Head of caudate nucleus (tissue), 42 donors: ENCODE measurements at regions not wholly inside any gene's neighbourhood (a gene's known extent, or its start where the extent isn't known, plus 50 kb on each side); places are given as distances from the start of the nearest gene placed in this dataset.
"Not testable (repeated sequence)": the region's sequence is repeated elsewhere in the genome, so short reads cannot be mapped to it uniquely, and the experiment has no call there.

ENCODE experiments used
- DNase-seq, 42 donors: peaks; one replicate each; pipeline versions ENCODE4 v3.0.0 to v3.0.0-alpha.2; 2020 to 2021; ENCODE audit warnings: mixed read lengths in 7 of 42
- intact Hi-C: fragments of 100-400 bp; cut with DNase I; formaldehyde crosslinking; loops from one replicate; pipeline ENCODE4 v1.15.0; 2022

- intact Hi-C loops = no loop called here
Measured at GRCh38 chr15:66633938-66634250, 68.1 kb upstream of the LCTL start.

DNA sequence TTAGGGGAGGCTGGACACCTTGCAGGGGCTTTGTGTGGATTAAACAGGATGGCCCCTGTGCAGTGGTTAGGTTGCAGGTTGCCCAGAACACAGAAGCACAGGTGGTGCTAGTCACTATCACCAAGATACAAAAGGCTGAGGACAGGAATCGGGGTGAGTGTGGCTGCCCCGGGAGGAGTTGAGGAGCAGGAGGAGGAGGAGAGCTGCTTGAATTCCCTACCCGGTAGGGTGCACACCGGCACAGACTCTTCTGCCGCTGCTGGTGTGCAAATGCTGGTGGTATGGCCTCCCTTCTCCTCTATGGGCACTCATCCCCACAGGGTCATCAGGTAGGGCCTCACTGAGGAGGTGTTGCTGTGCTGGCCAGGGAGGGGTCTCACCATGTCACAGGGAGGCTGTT lies 67.5 kb upstream of the SMAD6 start:
- intact Hi-C loops = no loop called here
- DNase-seq = no peak

More at GRCh38 chr15:66633938-66634250, 68.1 kb upstream of the LCTL start:
- DNase-seq = no peak

- intact Hi-C loops = no loop called here
Measured at GRCh38 chr15:66635006-66635405, 67.0 kb upstream of the SMAD6 start.

GRCh38 chr15:66635817-66636216 lies 66.2 kb upstream of the SMAD6 start:
- intact Hi-C loops = no loop called here
- DNase-seq = no peak

More at GRCh38 chr15:66635006-66635405, 67.0 kb upstream of the SMAD6 start:
- DNase-seq = no peak

- intact Hi-C loops = not testable (repeated sequence)
Measured at GRCh38 chr15:66637044-66637443, 65.0 kb upstream of the SMAD6 start.

GRCh38 chr15:66638377-66638776 lies 63.7 kb upstream of the SMAD6 start:
- intact Hi-C loops = no loop called here

More at GRCh38 chr15:66637044-66637443, 65.0 kb upstream of the SMAD6 start:
- not testable (repeated sequence) for DNase-seq

DNA sequence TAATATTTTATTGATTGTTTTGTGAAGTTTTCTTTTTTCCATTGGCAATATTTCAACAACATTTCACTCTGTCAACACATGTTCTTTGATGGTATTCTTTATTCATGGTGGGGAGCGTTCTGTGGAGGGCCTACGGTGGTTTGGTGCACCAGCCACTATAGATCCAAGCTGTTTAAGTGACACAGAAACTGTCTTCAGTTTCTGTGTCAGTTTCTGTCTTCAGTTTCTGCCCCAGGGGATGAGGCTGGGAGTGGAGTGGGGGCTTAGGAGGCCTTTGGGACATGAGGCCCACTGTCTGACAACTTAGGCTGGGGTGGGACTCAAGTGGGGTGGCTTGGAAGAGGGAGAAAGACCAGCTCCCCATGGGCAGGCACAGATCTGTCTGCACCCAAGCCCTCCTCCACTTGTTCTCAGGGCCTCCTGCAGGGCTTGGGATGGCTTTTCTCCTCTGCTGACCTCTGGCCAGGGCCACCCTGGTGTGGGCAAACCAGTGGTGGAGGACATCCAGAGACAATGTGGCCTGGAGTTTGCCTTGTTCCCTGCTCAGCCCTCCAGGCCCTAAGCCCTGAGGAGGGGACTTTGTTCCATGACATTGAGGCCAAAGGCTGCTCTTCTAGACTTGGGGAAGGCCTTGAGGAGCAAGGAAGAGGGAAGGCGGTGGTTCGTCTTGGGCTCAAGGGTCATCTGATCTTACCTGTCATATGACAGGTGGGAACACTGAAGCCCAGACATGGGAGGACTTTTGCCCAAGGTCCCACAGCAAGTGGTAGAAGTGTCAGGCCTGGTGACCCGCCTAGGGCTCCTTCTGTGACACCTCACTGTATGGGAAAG lies 60.3 kb upstream of the SMAD6 start:
- no peak for DNase-seq
- intact Hi-C loops = no loop called here

More at GRCh38 chr15:66638377-66638776, 63.7 kb upstream of the SMAD6 start:
- DNase-seq = no peak

DNA sequence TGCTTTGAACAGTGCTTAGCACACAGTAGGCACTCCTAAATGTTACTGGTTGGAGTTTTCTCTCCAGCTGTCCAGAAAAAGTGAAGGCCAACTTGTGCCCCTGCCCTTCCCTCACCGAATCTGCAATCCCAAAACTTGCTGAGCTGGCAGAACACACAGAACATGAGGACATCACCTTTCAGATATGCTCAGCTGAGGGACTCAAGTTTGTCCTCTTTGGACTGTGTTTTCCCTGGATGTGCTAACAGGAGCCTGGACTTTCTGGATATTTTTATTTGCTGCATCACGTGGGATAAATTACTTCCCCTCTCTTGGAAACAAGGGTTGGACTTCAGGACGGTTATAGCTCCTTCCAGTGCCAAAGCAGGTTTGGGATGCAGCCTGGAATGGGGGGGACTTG lies 59.5 kb upstream of the SMAD6 start:
- intact Hi-C loops = no loop called here
- no peak for DNase-seq

DNA sequence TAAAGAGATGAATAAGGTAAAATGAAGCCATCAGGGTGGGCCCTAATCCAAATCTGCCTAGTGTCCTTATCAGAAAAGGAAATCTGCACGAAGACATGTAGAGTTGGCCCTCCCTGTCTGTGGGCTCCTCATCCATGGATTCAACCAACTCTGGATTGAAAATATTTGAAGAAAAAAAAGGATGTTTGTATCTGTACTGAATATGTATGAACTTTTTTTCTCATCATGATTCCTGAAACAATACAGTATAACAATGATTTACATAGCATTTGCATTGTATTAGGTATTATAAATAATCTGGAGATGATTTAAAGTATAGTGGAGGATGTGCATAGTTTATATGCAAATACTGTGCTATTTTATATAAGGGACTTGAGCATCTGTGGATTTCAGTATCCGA lies 59.0 kb upstream of the SMAD6 start:
- DNase-seq = no peak
- intact Hi-C loops = no loop called here

DNA sequence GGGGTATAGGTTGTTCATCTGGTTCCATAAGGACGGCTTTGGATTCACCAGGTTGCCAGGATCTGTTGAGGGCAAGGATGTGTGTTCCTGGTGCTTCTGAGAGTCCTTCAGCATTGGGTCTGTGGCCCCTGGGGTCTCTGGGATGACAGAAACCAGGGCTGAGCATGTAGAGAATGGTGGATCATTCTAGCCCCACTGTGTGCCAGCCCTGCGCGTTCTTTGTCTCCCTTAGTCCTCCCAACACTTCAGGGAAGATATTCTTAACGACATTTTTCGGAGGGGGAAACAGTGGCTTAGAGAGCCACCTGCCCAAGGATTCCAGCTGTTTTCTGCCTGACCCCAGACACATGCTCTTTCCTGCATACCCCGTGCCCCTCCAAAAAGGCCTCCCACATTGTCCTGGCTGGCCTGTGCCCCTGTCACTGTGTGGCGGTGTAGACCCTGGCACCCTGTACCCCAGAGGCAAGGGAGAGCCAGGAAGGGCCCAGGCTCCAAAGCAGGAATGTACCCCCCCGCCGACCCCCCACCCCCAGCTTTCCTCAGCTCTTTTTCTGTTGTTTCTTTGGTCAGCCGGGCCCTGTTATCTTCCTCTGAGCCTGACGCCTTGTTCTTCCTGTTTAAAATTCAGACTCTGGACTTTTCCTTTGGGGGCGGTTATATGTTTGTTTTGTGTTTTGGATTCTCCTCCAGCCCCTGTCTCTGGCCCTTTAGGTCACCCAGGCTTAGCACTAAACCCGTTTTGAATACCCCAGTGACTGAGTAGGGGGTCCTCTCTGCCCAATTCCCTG lies 57.8 kb upstream of the SMAD6 start:
- DNase-seq = no peak
- intact Hi-C loops = no loop called here

DNA sequence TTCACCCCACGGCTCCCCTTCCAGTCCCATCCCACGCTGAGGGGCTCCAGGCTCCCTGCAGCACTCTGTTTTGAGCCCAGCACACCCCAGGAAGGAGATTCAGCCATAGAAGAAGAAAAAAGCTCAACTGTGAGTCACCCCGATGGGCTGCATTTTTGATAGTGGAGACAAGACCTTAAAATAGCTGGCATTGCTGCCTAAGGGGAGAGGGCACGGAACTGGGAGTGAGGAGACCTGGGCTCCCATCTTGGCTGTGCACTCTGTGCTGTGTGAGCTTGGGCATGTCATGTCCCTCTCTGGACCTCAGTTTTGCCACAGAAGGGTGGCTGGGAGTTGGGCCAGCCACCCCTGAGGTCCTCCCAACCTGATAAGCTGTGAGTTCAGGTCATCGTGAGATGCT lies 57.2 kb upstream of the SMAD6 start:
- intact Hi-C loops = no loop called here
- DNase-seq = no peak

DNA sequence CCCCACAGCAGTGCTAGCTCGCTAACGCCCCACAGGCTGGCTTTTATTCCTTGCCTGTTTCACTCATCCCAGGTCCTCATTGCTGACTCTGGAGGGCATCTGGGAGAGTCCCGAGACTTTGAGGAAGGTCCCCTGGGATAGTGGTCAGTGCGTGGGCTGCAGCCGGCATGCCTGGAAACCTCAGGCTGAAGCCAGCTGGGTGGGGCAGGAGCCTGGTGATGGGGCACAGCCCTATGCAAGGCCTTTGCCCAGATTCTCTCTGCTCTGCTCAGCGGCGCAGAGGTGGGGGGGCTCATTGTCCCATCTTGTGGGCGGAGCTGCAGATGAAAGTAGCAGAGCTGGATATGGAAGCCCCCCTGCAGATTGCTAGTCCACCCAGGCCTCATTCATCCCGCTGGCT lies 55.7 kb upstream of the SMAD6 start:
- intact Hi-C loops = no loop called here
- DNase-seq = no peak

DNA sequence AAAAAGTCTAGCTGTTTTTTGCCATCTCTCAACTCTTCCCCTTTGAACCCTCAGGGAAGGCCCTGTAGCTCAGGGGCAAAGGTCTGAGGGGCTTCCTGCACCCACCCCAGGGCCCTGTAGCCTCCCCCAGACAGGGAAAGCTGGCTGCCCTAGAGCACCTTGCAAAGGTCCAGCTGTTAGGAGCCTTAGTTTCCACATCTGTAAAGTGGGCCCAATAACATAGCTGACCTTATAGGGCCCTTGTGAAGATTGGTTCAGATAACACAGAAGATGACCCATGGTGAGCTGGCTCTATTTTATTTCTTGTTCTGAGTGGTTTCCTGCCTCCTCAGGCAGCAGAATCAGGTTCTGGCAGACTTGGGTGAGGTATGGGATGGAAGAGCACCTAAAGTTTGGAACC lies 55.2 kb upstream of the SMAD6 start:
- intact Hi-C loops = no loop called here

GRCh38 chr15:66647358-66647757 lies 54.7 kb upstream of the SMAD6 start:
- intact Hi-C loops = no loop called here
- DNase-seq = no peak

More for the DNA sequence above, 55.2 kb upstream of the SMAD6 start:
- DNase-seq = no peak

GRCh38 chr15:66648588-66648987 lies 53.4 kb upstream of the SMAD6 start:
- DNase-seq = no peak
- intact Hi-C loops = no loop called here

DNA sequence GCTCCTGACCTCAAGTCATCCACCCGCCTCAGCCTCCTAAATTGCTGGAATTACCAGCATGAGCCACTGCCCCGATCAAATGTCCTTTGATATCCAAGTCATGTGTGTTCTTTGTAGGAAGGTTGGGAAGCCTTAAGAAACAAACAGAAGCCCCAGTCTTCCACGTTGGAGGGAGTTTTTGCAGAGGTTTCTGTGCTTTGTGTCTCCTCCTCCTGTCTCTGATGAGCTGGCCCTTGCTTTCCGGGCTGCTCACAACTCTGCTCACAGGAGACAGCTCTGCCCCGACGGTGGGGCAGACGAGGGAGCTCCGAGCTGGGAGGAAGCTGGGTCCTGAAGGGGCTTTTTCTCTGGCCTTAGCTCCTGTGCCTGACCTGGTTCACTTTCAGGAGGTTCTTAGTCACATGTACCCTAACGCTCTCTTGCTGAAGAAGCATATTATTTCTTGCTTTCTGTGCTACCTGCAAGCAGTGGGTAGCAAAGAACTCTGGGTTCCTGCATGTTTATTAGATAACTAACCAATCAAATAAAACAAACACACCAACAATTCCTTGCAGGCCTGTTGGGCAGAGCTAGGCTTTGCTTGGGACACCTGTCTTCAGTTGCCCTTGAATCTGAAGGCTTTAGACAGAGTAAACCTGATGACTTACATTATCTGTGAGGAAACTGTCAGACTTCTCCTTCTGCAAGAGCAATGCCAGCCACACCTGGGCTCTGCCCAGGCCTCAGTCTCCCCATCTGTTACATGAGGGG lies 52.6 kb upstream of the SMAD6 start:
- intact Hi-C loops = no loop called here
- no peak for DNase-seq

DNA sequence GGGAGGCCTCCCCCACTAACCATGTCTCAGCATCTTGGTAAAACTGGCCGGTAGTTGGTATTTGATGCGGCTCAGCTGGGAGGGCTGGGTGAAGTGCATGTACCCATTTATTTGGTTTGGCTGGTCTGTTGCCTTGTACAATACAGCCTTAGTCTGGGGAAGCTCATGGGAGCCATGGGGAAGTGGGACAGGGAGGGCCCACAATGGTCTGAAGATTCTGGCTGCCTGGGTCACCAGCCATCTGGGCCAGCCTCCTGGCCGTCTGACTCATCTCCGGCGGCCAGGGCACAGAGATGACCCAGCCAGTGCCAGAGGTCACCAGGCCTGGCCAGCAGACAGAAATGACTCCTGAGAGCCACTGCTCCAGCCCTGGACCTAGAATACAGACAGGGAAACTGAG lies 51.6 kb upstream of the SMAD6 start:
- intact Hi-C loops = no loop called here
- DNase-seq = peak in 10 of 42 donors; percentile 2 to 50 (median 25)

DNA sequence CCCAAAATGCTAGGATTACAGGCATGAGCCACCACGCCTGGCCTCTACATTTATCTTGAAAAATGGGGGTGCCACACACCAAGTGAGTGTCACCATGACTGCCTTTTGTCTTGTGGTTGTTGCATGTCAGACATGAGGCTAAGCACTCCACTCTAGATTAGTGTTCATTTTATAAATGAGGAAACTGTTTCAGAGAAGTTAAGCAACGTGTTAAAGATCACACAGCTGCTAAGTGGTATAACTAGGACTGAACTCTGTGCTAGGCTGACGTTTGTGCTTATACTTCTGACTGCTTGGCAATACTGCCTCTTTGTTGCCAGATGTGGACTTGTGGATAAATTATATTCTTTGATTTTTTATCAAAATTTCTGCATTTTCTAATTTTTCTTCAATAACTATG lies 50.8 kb upstream of the SMAD6 start:
- intact Hi-C loops = no loop called here
- DNase-seq = no peak

- no peak for DNase-seq
- intact Hi-C loops = no loop called here
Measured at GRCh38 chr15:66651913-66652642, 50.0 kb upstream of the SMAD6 start.
